ENCODE measurements at regions not wholly inside any gene's neighbourhood (a gene's known extent, or its start where the extent isn't known, plus 50 kb on each side); places are given as distances from the start of the nearest gene placed in this dataset.

DNA sequence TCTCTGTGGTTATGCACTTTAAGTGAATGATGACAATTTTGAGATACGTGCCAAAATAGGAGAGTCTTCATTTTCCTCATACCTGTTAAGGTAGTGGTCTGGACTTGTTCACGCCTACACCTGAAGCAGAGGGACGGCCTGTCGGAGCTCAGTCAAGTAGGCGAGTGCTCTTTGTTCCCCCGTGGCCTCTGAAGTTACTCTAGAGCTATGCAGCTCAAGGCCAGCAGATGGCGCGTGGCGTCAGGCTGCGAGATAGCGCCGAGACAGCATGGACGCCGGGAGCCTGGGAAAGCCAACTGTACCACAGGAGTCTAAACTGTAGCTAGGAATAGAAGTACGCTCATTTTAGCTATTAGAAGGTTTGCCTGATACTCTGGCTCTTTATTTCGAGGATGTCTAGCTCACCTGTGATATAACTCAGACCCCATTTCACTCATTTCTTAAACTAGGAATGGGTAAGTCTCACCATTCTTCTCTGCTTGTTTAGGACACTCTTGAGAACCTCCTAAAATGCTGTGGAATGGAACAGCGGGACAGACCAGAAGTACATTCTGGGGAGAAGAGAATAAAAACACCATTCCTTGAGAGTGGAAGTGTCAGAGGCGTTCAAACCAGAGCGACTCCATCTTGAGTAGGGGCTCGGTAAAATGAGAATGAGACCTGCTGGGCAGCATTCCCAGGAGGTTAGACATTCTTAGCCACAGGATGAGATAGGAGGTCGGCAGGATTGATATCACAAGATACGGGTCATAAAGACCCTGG is 267.4 kb upstream of the HMGA2 start:
- DNase-seq: peak; percentile 83

DNA sequence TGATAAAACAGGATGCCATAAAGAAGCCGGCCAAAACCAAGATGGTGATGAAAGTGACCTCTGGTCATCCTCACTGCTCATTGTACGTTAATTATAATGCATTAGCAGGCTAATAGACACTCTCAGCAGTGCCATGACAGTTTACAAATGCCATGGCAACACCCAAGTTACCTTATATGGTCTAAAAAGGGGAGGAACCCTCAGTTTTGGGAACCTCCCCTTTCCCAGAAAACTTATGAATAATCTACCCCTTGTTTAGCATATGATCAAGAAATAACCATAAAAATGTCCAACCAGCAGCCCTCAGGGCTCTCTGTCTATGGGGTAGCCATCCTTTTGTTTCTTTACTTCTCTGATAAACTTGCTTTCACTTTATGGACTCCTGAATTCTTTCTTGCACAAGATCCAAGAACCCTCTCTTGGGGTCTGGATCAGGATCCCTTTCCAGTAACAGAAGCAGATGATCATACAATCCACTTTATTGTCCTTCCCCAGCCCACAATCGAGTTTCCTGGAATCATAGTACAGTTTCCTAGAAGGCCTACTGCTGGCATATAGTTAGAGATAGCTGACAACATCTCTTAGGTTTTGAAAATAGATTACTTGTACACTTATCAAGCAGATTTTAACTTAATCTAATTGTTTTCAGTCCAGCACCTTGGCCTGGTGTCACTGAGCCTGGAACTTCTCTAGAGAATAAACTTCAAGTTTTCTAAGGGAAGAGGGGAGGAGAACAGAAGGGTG is 266.7 kb upstream of the HMGA2 start:
- no peak for DNase-seq

DNA sequence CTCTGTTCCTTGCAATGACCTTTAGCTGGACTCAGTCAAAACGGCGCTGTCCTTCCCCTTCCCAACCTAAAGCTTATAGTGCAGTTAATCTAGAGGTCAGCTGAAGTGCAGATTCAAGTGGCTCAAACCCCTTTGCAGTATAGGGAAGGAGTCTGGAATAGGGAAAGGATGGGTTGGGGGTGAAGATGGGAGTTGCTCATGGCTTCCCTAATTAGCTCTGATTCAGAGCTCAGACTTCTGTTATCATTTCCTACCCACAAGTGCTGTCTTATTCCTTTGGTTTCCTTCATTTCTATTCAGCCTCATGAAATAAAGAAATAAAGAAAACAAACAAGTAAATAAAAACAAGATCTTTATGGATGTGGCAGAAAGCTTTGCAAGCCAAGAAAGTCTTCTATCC is 264.0 kb upstream of the HMGA2 start:
- no peak for DNase-seq

DNA sequence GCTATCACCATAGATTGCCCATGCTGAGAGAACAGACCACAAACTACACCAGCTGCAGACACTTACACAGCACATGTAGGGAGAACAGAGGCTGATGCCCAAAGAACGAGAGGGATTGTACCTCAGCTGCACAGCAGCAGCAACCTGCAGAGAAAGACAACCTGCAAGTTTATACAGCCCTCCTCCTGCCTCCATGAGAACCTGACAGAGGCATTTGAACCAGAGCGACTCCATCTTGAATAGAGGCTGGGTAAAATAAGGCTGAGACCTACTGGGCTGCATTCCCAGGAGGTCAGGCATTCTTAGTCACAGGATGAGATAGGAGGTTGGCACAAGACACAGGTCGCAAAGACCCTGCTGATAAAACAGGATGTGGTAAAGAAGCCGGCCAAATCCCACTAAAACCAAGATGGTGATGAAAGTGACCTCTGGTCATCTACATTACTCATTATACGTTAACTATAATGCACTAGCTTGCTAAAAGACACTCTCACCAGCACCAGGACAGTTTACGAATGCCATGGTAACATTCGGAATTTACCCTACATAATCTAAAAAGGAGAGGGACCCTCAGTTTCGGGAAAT is 262.4 kb upstream of the HMGA2 start:
- DNase-seq: no peak

DNA sequence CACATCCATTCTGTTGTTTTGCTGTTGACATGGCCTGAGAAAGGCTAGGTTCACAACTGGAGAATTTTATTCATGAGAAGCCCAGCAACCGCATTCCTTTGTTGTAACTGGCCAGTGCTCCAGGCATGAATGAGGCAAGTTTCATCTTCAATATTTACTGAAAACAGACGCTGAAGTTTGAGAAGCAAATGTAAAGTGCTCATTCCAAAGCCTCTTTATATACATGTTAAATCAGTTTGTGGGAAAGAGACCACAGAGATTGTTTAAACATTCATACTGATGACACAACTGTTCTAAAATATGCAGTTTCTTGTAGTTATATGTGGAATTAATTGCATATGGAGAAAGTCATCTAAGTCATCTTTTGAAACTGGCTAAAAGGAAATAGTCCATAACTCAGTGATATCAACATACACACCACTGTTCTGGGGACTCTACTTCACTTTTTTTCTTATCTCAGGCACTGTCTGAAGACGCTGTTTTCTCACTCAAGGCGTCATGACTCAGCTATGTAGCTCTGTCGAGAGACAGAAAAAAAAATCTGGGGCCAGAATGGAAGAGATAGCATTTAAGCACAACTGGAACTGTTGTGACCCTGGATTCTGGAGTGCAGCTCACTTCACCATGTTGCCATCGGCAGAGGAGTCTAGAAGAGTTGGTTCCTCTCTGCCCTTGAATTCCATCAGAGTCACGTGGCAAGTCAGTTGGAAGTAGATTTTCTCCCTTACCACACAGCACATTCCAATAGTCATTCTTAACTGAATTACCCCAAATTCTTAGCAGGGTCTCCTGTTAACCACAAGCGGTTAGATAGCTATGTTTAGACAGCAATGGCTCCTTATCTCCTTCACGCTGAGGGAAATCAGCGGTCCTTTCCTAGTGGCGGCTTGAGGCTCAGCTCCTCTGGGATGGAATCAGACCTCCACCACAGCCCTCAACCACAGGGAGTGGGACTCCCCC is 258.4 kb upstream of the HMGA2 start:
- DNase-seq: no peak

DNA sequence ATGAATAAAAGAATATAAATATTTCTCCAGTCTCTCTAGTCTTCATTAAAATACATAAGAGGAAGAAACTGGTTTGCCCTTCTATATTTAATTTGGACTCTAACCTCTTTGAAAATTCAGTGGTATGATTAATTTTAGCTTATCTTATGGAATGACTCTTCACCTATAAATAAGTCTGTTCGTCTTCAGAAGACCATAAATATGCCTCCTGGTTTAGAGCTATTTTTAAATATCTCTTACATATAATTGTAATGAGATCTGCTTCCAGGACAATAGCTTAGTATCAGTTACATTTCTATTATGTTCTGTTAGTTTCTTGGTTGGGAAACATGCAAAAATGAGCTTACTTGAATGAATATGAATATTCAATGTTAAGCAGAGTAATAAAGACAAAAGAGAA is 257.5 kb upstream of the HMGA2 start:
- no peak for DNase-seq

DNA sequence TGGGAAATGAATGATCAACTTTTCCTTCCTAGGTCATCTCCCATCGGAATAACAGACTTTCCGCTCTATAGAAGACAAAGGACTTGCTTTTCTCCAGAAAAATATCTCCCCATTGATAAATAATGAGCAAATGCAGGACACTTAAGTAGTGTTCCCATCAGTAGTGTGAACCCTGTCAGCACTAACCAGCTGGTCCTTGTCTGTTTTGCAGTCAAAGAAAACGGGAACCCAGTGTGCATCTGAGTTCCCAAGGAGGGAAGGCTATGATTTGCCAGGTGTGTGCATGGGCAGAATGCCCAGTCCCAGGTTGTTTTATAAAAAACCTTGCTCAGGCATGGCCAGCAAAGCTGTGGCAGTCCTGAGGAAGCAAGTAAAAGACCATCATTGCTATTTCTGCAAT is 256.5 kb upstream of the HMGA2 start:
- DNase-seq: no peak

DNA sequence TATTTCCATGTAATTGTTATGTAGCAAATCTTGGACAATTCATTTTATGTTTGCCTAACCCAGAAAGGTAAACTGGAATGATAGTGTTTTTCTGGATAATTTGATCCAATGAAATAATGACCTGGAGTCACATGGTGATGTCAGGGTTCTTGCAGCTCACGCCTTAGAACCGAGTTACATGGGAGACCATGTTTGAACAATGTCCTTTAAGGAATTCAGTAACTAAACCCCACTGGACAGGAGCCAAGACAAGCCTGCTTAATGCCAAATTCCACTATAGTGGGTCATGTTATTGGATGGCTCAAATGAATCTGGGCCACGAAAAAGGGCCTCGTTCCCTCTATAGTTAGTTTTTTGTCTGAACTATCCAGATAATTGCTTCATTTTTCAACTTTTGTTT is 255.8 kb upstream of the HMGA2 start:
- no peak for DNase-seq

DNA sequence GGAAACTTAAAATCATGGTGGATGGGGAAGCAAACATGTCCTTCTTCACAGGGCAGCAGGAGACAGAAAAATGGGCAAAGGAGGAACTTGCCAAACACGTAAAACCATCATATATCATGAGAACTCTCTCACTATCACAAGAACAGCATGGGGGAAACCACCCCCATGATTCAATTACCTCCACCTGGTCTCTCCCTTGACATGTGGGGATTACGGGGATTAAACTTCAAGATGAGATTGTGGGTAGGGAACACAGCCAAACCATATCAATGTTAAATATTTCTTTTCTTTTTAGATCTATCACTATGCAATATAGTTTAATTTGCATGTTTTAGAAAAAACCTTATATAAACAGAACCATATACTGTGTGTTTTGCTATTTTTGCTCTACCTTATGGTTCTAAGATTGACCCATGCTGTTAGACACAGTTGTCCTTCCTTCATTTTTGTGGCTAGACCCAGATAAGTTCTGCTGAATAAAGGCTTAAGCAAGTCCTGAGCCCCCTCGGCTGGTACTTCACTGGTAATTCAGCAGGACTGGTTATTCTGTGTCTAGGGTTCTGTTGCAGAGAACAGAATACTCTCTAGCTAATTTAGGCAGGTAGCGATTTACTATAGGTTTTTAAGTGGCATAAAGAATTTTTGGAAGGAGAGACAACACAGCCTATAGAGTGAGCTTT is 253.7 kb upstream of the HMGA2 start:
- no peak for DNase-seq

DNA sequence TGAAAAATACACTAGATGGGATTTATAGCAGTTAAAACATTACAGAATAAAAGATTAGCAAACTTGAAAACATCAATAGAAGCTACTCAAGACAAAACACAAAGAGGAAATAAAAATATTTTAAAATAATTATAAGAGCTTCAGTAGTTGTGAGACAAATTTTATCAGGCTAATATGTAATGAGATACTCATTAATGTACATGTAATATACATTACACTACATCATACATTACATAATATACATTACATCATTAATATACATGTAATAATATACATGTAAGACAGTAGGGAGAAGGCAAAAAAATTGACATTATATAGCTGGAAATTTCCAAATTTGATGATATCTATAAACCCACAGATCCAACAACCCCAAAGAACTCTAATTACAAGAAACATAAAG is 249.4 kb upstream of the HMGA2 start:
- no peak for DNase-seq

DNA sequence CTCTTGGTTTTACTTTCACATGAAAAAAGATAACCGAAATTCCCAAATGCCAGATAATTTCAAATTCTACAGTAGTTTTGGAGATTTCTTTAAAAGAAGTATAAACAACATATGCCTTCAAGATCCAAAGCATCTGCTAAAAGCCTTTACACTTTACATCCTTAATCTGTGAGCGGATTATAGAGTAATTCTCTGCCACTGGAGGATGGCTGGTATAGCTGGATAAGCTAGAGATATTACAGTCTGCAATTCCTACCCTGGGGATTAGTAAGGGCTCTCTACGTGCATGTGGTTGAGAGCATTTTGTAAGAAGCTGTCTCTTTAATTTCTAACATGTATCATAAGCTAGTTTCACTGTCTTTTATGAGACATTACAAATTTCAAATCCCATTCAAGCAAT is 240.3 kb upstream of the HMGA2 start:
- no peak for DNase-seq

DNA sequence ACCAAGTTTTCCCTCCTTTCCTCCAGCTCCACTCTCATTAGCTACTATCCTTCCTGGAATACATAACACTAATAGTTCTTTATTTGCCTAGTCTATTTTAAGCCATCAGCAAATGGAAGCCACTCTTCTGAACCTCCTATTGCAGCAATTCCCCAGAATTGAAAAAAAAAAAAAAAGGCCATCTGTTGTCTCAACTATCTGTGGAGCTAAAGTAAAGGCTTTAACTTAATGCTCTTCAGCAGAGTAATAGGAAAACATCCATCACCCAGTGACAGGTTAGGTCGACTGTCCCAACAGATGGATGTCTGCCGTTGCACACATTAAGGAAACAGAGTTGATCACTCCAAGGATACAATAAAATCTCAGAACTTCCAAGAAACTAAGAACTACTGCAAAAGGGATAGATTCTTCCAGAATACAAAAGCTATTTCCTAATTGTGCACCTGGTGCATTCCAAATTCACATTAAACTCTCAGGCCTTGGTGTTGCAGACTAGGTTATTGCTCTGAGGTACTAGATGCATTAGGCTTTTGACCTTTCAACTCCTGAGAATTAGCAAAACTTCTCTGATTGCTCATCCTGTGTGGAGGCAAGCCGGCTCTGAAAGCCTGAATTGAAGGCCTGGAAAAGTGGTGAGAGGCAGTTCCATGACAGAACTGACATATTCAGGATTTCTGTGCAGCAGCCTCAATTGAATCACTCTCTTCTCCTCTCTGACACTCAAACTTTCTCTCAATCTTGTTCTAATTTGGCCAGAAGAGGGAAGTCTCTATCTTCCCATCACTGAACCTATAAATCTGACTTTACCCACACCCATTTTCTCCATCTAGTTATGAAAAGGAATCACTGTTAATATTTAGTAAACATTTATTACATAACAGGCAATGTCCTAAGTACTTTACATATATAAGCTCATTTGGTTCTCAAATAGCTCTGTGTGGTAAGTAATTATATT is 238.4 kb upstream of the HMGA2 start:
- DNase-seq: no peak

DNA sequence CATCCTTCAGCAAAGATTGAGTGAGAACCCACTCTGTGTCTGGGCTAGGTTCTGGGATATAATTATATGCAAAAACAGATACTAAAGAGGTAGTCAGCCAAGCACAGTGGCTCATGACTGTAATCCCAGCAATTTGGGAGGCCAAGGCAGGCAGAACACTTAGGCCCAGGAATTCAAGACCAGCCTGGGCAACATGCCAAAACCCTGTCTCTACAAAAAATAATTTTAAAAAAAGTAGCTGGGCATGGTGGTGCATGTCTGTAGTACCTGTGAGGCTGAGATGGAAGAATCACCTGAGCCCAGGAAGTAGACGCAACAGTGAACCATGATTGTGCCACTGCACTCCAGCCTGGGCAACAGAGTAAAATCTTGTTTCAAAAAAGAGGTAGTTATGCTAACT is 237.5 kb upstream of the HMGA2 start:
- DNase-seq: no peak

DNA sequence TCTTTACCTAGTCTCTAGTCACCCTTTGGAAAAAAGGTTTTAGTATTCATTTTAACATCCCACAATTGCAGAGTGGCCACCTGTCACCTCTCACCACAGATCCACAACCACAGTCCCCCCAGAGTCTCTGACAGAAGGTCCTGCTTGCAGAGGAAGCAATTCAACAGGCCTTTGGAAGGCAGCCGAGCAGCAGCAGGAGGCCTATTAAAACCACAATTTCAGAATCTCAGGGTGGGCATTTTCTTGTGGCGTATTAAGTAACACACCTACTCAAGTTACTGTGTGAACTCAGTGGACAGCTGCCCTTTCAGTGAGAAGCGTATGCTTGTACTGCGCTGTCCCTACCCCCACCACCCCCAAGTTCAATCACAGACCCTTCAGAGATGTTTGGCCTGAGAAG is 234.0 kb upstream of the HMGA2 start:
- DNase-seq: no peak

DNA sequence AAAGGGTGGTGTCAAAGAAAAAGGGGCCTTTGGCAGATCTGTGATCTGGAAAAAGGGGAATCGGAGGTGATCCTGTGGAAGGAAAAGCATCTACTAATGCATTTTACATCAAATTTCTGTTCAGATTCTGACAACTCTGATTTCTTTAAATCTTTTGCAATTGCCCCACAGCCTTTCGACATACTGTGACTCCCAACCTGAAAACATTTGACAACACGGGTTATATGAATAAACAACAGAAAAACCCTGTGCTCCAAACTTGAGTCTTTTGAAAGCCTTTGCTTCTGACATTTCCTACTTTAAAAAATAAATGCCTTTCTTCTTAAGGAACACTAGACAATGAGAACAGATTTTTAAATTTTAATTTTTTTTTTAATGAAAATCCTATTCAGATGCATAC is 231.9 kb upstream of the HMGA2 start:
- DNase-seq: no peak

DNA sequence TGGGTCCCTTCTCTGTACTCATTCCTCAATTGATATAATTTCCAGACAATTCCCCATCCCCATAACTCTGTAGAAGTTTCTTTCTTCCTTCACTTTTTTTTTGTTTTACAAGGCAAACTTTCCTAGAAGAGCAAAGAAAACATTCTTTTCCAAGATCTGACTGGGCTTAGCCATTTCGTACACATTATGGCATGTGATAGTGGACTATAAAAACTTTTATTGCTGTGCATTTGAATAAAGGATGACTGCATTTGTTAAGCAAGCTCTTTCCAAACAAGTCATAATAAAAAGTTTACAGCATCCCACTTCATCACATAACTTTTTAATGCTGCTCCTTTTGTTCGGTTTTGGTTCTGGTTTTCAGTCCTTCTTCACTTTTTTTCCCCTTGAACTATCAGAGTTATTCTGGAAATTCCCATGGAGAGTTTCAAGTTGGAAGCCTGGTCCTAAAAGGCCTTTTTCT is 231.0 kb upstream of the HMGA2 start:
- DNase-seq: no peak

DNA sequence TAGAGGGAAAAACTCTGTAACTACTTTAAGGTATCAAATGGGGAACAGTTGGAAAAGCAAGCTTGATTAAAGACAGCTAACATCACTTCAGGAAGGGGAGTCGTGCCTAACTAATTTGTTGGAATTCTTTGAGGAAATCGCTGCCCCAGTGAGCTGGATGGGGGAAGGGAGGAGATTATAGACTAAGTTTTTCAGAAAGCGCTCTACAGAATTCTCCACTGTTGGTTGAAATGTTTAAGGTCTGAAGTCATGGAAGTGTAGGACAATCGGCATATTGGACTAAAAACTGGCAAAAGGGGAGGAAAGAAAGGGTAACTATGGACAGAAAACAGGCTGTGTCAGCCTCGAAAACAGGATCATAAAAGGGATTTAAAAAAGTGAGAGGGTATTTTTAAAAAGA is 229.9 kb upstream of the HMGA2 start:
- no peak for DNase-seq

DNA sequence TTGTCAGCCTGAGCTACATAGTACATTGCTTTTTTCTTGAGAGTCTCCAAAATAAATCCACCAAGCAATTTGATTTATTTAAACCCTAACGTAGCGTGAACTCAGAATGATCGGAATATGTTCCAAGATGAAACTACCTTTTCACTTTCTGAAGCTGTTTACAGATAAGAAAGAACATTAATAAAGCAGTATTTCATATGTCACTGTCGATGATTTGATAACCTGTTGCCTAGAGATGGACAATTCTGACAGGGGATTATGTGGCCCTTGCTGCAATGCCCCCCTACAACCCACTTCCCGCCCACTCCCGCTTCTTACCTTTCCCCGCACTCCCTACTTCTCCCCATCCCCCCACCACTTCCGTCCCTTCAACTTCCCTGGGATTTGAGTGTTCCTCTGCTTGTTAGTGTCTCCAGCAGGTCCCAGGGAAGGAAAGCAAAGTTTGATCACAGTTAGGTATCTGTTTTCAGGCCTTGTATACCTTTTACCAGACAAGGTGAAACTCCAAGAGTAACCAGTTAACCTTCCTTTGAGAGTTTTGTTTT is 229.2 kb upstream of the HMGA2 start:
- DNase-seq: no peak

DNA sequence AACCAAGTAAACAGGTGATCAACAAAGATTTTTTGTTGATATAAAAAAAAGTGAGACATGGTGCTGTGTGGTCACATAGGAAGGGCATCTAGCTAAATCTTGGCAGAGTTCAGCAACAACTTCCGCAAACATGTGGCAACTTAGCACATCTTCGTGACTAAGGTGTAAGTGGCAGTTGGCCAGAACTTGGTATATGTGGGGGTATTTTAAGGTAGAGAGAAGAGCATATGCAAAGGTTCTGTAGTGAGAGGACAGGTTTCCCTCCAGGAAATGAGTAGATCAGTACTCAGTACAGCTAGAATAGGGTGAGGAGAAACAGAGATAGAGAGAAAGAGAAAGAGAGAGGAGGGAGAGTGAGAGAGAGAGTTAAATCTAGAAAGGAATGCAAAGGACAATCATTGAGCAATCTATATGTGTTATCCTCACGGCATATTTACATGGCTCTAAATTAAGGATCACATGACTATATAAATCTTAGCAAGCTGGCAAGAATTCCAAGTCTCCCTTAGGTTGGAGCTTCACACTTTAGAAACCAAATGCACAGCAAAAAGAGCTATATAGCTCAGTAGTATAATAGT is 227.7 kb upstream of the HMGA2 start:
- DNase-seq: no peak

DNA sequence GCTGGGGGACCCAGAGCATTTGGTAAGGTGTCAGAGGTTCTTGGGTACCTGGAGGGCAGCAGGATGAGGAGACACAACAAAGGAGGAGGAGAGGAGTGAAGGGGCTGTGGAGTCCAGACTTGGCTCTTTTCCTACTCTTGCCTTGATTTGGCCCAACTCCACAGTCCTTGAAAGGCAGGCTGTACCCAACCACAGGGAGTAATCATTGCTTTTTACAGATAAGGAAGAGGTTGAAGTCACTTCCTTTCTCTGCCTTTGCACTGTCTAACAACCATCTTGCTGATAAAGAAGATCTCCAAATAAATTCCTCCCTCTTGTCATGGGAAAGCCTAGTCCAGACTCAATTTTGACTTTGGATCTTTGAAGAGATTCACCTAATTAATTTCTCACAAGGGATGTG is 226.8 kb upstream of the HMGA2 start:
- no peak for DNase-seq

DNA sequence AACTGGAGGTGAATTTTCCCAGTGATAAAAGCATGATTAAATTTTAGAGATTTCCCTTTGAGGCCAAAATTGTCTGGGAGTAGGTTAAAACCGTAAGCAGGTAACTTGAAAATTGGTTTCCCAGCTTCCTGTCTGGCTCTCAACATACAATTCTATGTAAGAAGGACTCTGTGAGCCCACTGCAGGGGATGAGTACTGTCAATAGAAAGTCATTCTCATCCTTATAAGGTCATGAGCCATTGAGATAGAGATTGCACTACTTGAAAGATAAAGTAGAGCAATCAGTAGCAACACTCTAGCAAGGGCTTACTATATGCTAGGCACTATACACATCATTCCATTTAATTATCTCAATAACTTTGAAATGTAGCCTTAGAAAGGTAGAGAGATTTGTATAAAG is 225.6 kb upstream of the HMGA2 start:
- no peak for DNase-seq

Measured in retina (tissue), 1 donor.